H1 (cell line): ENCODE measurements at regions not wholly inside any gene's neighbourhood (a gene's known extent, or its start where the extent isn't known, plus 50 kb on each side); places are given as distances from the start of the nearest gene placed in this dataset.

Experiments
- CTCF ChIA-PET: fragments of 300-600 bp; sonication (Branson Sonifier 250); formaldehyde crosslinking; loops from one replicate; lab custom pipeline; 2021; ENCODE audit not compliant: partially characterized antibody; lab: Charles Lee
- POLR2A ChIA-PET: fragments of 300-600 bp; sonication (Branson Sonifier 250); formaldehyde crosslinking; loops from one replicate; lab custom pipeline; 2021; ENCODE audit warnings: inconsistent platforms; ENCODE audit not compliant: partially characterized antibody; lab: Charles Lee
- DNase-seq, 2 experiments: peaks; one replicate each; pipeline versions ENCODE4 v3.0.0 to v3.0.0-alpha.2; 2010 to 2022; ENCODE audit warnings: low spot score in 2 of 2, low read depth in 1 of 2, mixed read lengths in 1 of 2
- FAIRE-seq: peaks from 2 replicates; lab custom pipeline; 2011; peaks lifted over from hg19 to GRCh38; lab: Jason Lieb, UNC
- H2AFZ ChIP-seq: 2 replicates; pipeline ENCODE4 v1.8.1; 2012; ENCODE audit warnings: low read length, inconsistent platforms
- H2AK5ac ChIP-seq: 2 replicates; pipeline ENCODE4 v1.6.1; 2013; ENCODE audit warnings: low read depth, low read length
- H2BK120ac ChIP-seq: replicated peaks from 2 replicates; pipeline ENCODE3; 2013; ENCODE audit warnings: low read depth, low read length, inconsistent platforms
- H2BK12ac ChIP-seq: 2 replicates; pipeline ENCODE4 v1.6.1; 2013; ENCODE audit warnings: low read depth, low read length
- H2BK15ac ChIP-seq: 2 replicates; pipeline ENCODE4 v1.6.1; 2013; ENCODE audit warnings: low read length
- H2BK20ac ChIP-seq: 2 replicates; pipeline ENCODE4 v1.6.1; 2013; ENCODE audit warnings: low read length
- H2BK5ac ChIP-seq: 2 replicates; pipeline ENCODE4 v1.6.1; 2013; ENCODE audit warnings: low read depth, low read length
- H3K14ac ChIP-seq: 2 replicates; pipeline ENCODE4 v1.6.1; 2013; ENCODE audit warnings: inconsistent platforms; ENCODE audit not compliant: insufficient read length
- H3K18ac ChIP-seq: 2 replicates; pipeline ENCODE4 v1.6.1; 2013; ENCODE audit warnings: low read length; ENCODE audit errors: extremely low read depth
- H3K23ac ChIP-seq: 2 replicates; pipeline ENCODE4 v1.6.1; 2013; ENCODE audit warnings: inconsistent platforms; ENCODE audit not compliant: insufficient read length
- H3K23me2 ChIP-seq: 2 replicates; pipeline ENCODE4 v1.6.1; 2013; ENCODE audit warnings: low read depth, low read length
- H3K27ac ChIP-seq: 2 replicates; pipeline ENCODE4 v1.6.1; 2011; ENCODE audit warnings: low read depth, low read length, inconsistent platforms
- H3K27me3 ChIP-seq, 4 experiments: replicated peaks in 1 of 4; 1 replicate in 1 of 4; 2 replicates in 3 of 4; pipeline versions ENCODE4 v1.6.1 to v1.8.1; 2011 to 2013; ENCODE audit warnings: low read length in 3 of 4, mild to moderate bottlenecking in 3 of 4, inconsistent platforms in 2 of 4, mixed read lengths in 2 of 4, moderate library complexity in 1 of 4; ENCODE audit not compliant: control insufficient read depth in 3 of 4, insufficient read depth in 3 of 4; ENCODE audit errors: extremely low read depth in 1 of 4
- H3K36me3 ChIP-seq, 4 experiments: 2 replicates each; pipeline versions ENCODE4 v1.6.1 to v1.8.1; 2011 to 2013; ENCODE audit warnings: mild to moderate bottlenecking in 4 of 4, low read length in 3 of 4, moderate library complexity in 2 of 4, control low read depth in 1 of 4, inconsistent platforms in 1 of 4; ENCODE audit not compliant: insufficient read depth in 4 of 4, control insufficient read depth in 2 of 4
- H3K4ac ChIP-seq: replicated peaks from 2 replicates; pipeline ENCODE3; 2013; ENCODE audit warnings: low read length, low read depth, mixed read lengths, inconsistent platforms; ENCODE audit not compliant: insufficient read length
- H3K4me1 ChIP-seq, 4 experiments: replicated peaks in 1 of 4; 1 replicate in 1 of 4; 2 replicates in 3 of 4; pipeline versions ENCODE4 v1.6.1 to v1.8.1; 2011 to 2013; ENCODE audit warnings: low read length in 3 of 4, inconsistent platforms in 2 of 4, mixed read lengths in 1 of 4; ENCODE audit not compliant: insufficient read depth in 4 of 4, control insufficient read depth in 3 of 4
- H3K4me2 ChIP-seq, 2 experiments: 2 replicates each; pipeline versions ENCODE4 v1.6.1 to v1.8.1; 2011 to 2013; ENCODE audit warnings: low read depth in 2 of 2, low read length in 2 of 2, control low read depth in 1 of 2, inconsistent platforms in 1 of 2, mild to moderate bottlenecking in 1 of 2; ENCODE audit not compliant: insufficient read depth in 1 of 2
- H3K4me3 ChIP-seq, 4 experiments: fragments of 200-600, 300-600 bp in 1 of 4; sonication (generic), shearing (Covaris generic), sonication (Bioruptor Twin) in 1 of 4; 2 replicates each; pipeline versions ENCODE4 v1.5.1 to v1.8.1; 2011 to 2016; ENCODE audit warnings: low read length in 4 of 4, low read depth in 3 of 4, control low read depth in 2 of 4, inconsistent platforms in 2 of 4, mild to moderate bottlenecking in 2 of 4, mixed read lengths in 1 of 4, moderate library complexity in 1 of 4; ENCODE audit not compliant: insufficient read depth in 2 of 4; ENCODE audit errors: extremely low read depth in 1 of 4
- H3K56ac ChIP-seq: replicated peaks from 2 replicates; pipeline ENCODE3; 2013; ENCODE audit warnings: low read depth, mild to moderate bottlenecking, mixed read lengths, low read length, inconsistent platforms; ENCODE audit not compliant: insufficient read length
- H3K79me1 ChIP-seq: 2 replicates; pipeline ENCODE4 v1.6.1; 2013; ENCODE audit warnings: low read depth, low read length, control low read depth
- H3K79me2 ChIP-seq, 2 experiments: 2 replicates each; pipeline versions ENCODE4 v1.6.1 to v1.8.1; 2012 to 2013; ENCODE audit warnings: low read length in 2 of 2, mild to moderate bottlenecking in 2 of 2, inconsistent platforms in 1 of 2; ENCODE audit not compliant: insufficient read depth in 2 of 2, control insufficient read depth in 1 of 2
- H3K9ac ChIP-seq, 4 experiments: replicated peaks in 1 of 4; 1 replicate in 1 of 4; 2 replicates in 3 of 4; pipeline versions ENCODE4 v1.6.1 to v1.8.1; 2011 to 2013; ENCODE audit warnings: low read depth in 3 of 4, low read length in 3 of 4, control low read depth in 2 of 4, mild to moderate bottlenecking in 2 of 4, moderate library complexity in 2 of 4, inconsistent platforms in 1 of 4; ENCODE audit errors: extremely low read depth in 1 of 4
- H3K9me3 ChIP-seq, 2 experiments: 2 replicates each; pipeline versions ENCODE4 v1.6.1 to v1.8.1; 2012 to 2013; ENCODE audit warnings: mild to moderate bottlenecking in 2 of 2, moderate library complexity in 2 of 2, control low read depth in 1 of 2, inconsistent platforms in 1 of 2, low read depth in 1 of 2, low read length in 1 of 2, mixed read lengths in 1 of 2; ENCODE audit not compliant: insufficient read depth in 2 of 2
- H4K20me1 ChIP-seq, 2 experiments: replicated peaks in 1 of 2; 2 replicates each; pipeline versions ENCODE3 to v1.8.1; 2011 to 2013; ENCODE audit warnings: inconsistent platforms in 2 of 2, low read length in 2 of 2, mild to moderate bottlenecking in 1 of 2; ENCODE audit not compliant: insufficient read depth in 2 of 2, control insufficient read depth in 1 of 2
- H4K5ac ChIP-seq: 2 replicates; pipeline ENCODE4 v1.6.1; 2013; ENCODE audit warnings: low read length, low read depth, mixed read lengths, inconsistent platforms; ENCODE audit not compliant: insufficient read length
- H4K8ac ChIP-seq: 2 replicates; pipeline ENCODE4 v1.8.0; 2013; ENCODE audit warnings: mild to moderate bottlenecking, moderate library complexity, low read length, inconsistent platforms; ENCODE audit not compliant: insufficient read depth; ENCODE audit errors: extremely low read depth
- H4K91ac ChIP-seq: replicated peaks from 2 replicates; pipeline ENCODE3; 2013; ENCODE audit warnings: low read length, mixed read lengths, inconsistent platforms; ENCODE audit not compliant: insufficient read length
- CREB1 ChIP-seq: IDR thresholded peaks from 2 replicates; pipeline ENCODE4 v1.6.1; 2012; ENCODE audit warnings: inconsistent platforms
- EP300 ChIP-seq, 2 experiments: IDR thresholded peaks; 1 replicate in 1 of 2; 2 replicates in 1 of 2; pipeline ENCODE4 v1.6.1; 2011 to 2012; ENCODE audit warnings: low read depth in 2 of 2, low read length in 2 of 2, mild to moderate bottlenecking in 2 of 2, borderline replicate concordance in 1 of 2, inconsistent platforms in 1 of 2, moderate library complexity in 1 of 2
- EZH2 ChIP-seq: fragments of 200-600 bp; sonication (generic); IDR thresholded peaks from 2 replicates; pipeline ENCODE4 v1.7.1; 2012; ENCODE audit warnings: low read depth, mild to moderate bottlenecking, moderate library complexity, low read length, inconsistent platforms; ENCODE audit not compliant: severe bottlenecking
- KDM1A ChIP-seq: fragments of 200-600, 300-600 bp; sonication (generic); IDR thresholded peaks from 2 replicates; pipeline ENCODE4 v1.7.1; 2016; ENCODE audit warnings: mild to moderate bottlenecking, low read length, borderline replicate concordance
- TAF1 ChIP-seq: IDR thresholded peaks from 2 replicates; pipeline ENCODE4 v1.6.1; 2011; ENCODE audit warnings: mild to moderate bottlenecking, low read depth, low read length
- ZNF274 ChIP-seq: IDR thresholded peaks from 2 replicates; pipeline ENCODE4 v1.7.0; 2012; ENCODE audit warnings: low read length, borderline replicate concordance; ENCODE audit errors: extremely low read depth
- WGBS, 2 experiments: shearing (Covaris generic) in 1 of 2; methylation state at CpG; one replicate each; pipeline versions ENCODE4 v1.1.6 to v1.1.7; 2013 to 2015; ENCODE audit warnings: low lambda C conversion rate in 2 of 2, mixed read lengths in 2 of 2, inconsistent platforms in 1 of 2, low coverage in 1 of 2, missing lambda C conversion rate in 1 of 2; ENCODE audit not compliant: insufficient replicate concordance in 2 of 2, insufficient coverage in 1 of 2, insufficient read length in 1 of 2; ENCODE audit errors: extremely low coverage in 1 of 2, missing lambda C conversion rate in 1 of 2; 5-methylcytosine and 5-hydroxymethylcytosine counted together

- no peak overlapping the region for H4K91ac ChIP-seq
- no peaks in the 10 kb centered on the region for H3K4me1 ChIP-seq
- no peaks in the 10 kb centered on the region for H3K79me1 ChIP-seq
- no peaks in the 10 kb centered on the region for H4K20me1 ChIP-seq
- no peak overlapping the region for H4K5ac ChIP-seq
- no peak overlapping the region for H3K9ac ChIP-seq
- H3K4me3 ChIP-seq = no peak overlapping the region
- no peak overlapping the region for H2AK5ac ChIP-seq
- DNase-seq (no peak), FAIRE-seq (no peak)
- H3K27ac ChIP-seq = no peak overlapping the region
- ChIA-PET POLR2A (no interaction called here), CTCF (no interaction called here)
- no peak overlapping the region for H3K14ac ChIP-seq
- no peaks in the 10 kb centered on the region for H3K23me2 ChIP-seq
- H2BK120ac ChIP-seq = no peak overlapping the region
- no peak overlapping the region for H3K4me2 ChIP-seq
- H2BK20ac ChIP-seq = no peak overlapping the region
- no peak overlapping the region for H2BK5ac ChIP-seq
- no peaks in the 10 kb centered on the region for H3K9me3 ChIP-seq
- H3K18ac ChIP-seq = no peak overlapping the region
- H3K56ac ChIP-seq = no peak overlapping the region
- H3K36me3 ChIP-seq = no peaks in the 10 kb centered on the region
- WGBS, 2 experiments = 100% methylated on average over 1 of the region's 1 CpG; no CpG with 5 or more reads in 1 of the 2 experiments
- H2BK12ac ChIP-seq = no peak overlapping the region
- no peak overlapping the region for H4K8ac ChIP-seq
- H2BK15ac ChIP-seq = no peak overlapping the region
- no peak overlapping the region for H2AFZ ChIP-seq
- H3K4ac ChIP-seq = no peak overlapping the region
- H3K27me3 ChIP-seq = no peaks in the 10 kb centered on the region
- no peak overlapping the region for H3K23ac ChIP-seq
- no peak for TF ChIP-seq TAF1
- no peak for TF ChIP-seq KDM1A
- TF ChIP-seq ZNF274 = no peak
- TF ChIP-seq EZH2 = no peak
- TF ChIP-seq CREB1 = no peak
- no peak for TF ChIP-seq EP300 (IDR thresholded peaks at IDR 0.05; ENCODE audit: borderline replicate concordance in 1 of 2, low read depth in 2 of 2, low read length in 2 of 2)
- H3K79me2 ChIP-seq = no peaks in the 10 kb centered on the region
These were observed 692.4 kb downstream of the KCNT2 start for GRCh38 chr1:195915826-195916225.
